Endodermal cell (in vitro differentiated cells): ENCODE measurements at regions not wholly inside any gene's neighbourhood (a gene's known extent, or its start where the extent isn't known, plus 50 kb on each side); places are given as distances from the start of the nearest gene placed in this dataset.

Source experiments
- DNase-seq: peaks from one replicate; pipeline ENCODE4 v3.0.0-alpha.2; 2017
- H3K27ac ChIP-seq: 2 replicates; pipeline ENCODE4 v1.5.1; 2013; ENCODE audit warnings: mild to moderate bottlenecking, low read depth, low read length, moderate library complexity
- H3K27me3 ChIP-seq: 2 replicates; pipeline ENCODE4 v1.6.1; 2013; ENCODE audit warnings: mild to moderate bottlenecking, low read length, moderate library complexity; ENCODE audit not compliant: insufficient read depth, control insufficient read depth, poor library complexity, severe bottlenecking
- H3K36me3 ChIP-seq: 2 replicates; pipeline ENCODE4 v1.7.0; 2013; ENCODE audit warnings: mild to moderate bottlenecking, low read length, moderate library complexity; ENCODE audit not compliant: control insufficient read depth, insufficient read depth
- H3K4me1 ChIP-seq: one replicate; pipeline ENCODE4 v1.7.0; 2013; ENCODE audit warnings: low read length; ENCODE audit not compliant: control insufficient read depth, insufficient read depth
- H3K4me3 ChIP-seq: 2 replicates; pipeline ENCODE4 v1.5.1; 2013; ENCODE audit warnings: mild to moderate bottlenecking, low read length, moderate library complexity
- H3K9ac ChIP-seq: 2 replicates; pipeline ENCODE4 v1.6.1; 2013; ENCODE audit warnings: mild to moderate bottlenecking, low read length, moderate library complexity; ENCODE audit not compliant: poor library complexity, severe bottlenecking; ENCODE audit errors: extremely low read depth
- H3K9me3 ChIP-seq: 2 replicates; pipeline ENCODE4 v1.6.1; 2013; ENCODE audit warnings: mild to moderate bottlenecking, low read length, moderate library complexity; ENCODE audit not compliant: control insufficient read depth
- H3K27ac Mint-ChIP-seq: 2 replicates; pipeline ENCODE4 v1.8.0; 2020; ENCODE audit warnings: mixed read lengths
- H3K27me3 Mint-ChIP-seq: 2 replicates; pipeline ENCODE4 v1.8.0; 2021; ENCODE audit warnings: mild to moderate bottlenecking, mixed read lengths; ENCODE audit not compliant: insufficient read depth
- H3K36me3 Mint-ChIP-seq: 2 replicates; pipeline ENCODE4 v1.8.0; 2020; ENCODE audit warnings: low read depth, mixed read lengths
- H3K4me1 Mint-ChIP-seq: 2 replicates; pipeline ENCODE4 v1.8.0; 2020; ENCODE audit warnings: mixed read lengths
- H3K4me3 Mint-ChIP-seq: 2 replicates; pipeline ENCODE4 v1.8.0; 2020; ENCODE audit warnings: mild to moderate bottlenecking, moderate library complexity, mixed read lengths
- H3K9me3 Mint-ChIP-seq: 2 replicates; pipeline ENCODE4 v1.8.0; 2020; ENCODE audit warnings: mild to moderate bottlenecking, mixed read lengths
- WGBS, 2 experiments: methylation state at CpG; one replicate each; pipeline versions ENCODE4 v1.1.5 to v1.1.7; 2013; ENCODE audit warnings: missing lambda C conversion rate in 2 of 2, mixed read lengths in 1 of 2; ENCODE audit not compliant: insufficient coverage in 1 of 2, insufficient read length in 1 of 2; 5-methylcytosine and 5-hydroxymethylcytosine counted together
- TF ChIP-seq, protein P1 (sequence below): fragments of 200-600 bp; sonication (generic); conservative IDR thresholded peaks from 2 replicates; pipeline ENCODE4 v1.5.0; 2021; ENCODE audit warnings: antibody characterized with exemption, mild to moderate bottlenecking

DNA sequence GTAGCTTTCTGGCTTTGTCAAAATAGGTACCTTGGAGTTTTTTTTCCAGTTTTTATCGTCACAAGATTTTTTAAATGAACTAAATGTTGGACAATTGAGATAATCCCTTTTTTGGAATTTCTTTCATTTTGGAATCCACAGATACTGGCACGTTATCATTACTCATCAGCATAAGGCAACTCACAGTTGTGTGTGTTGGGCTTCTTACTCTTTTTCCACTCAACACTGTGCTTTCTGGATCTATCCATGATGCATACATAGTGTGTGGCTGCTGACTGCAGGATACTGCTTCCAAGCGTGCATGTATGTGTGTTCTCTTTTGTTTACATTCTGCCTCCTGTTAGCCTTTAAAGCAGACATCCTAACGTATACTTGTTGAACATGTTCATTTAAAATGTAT, 113.5 kb upstream of the FAM9A start:
- no peak overlapping the region for H3K4me3 Mint-ChIP-seq
- TF ChIP-seq, protein P1, sequence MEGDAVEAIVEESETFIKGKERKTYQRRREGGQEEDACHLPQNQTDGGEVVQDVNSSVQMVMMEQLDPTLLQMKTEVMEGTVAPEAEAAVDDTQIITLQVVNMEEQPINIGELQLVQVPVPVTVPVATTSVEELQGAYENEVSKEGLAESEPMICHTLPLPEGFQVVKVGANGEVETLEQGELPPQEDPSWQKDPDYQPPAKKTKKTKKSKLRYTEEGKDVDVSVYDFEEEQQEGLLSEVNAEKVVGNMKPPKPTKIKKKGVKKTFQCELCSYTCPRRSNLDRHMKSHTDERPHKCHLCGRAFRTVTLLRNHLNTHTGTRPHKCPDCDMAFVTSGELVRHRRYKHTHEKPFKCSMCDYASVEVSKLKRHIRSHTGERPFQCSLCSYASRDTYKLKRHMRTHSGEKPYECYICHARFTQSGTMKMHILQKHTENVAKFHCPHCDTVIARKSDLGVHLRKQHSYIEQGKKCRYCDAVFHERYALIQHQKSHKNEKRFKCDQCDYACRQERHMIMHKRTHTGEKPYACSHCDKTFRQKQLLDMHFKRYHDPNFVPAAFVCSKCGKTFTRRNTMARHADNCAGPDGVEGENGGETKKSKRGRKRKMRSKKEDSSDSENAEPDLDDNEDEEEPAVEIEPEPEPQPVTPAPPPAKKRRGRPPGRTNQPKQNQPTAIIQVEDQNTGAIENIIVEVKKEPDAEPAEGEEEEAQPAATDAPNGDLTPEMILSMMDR, result no peak
- no peak overlapping the region for H3K27ac Mint-ChIP-seq
- H3K4me1 ChIP-seq, result no peaks in the 10 kb centered on the region
- 90 to 100% methylated on average over 2 to 3 of the region's 4 CpGs for WGBS, 2 experiments
- H3K9me3 ChIP-seq, result no peaks in the 10 kb centered on the region
- H3K27me3 ChIP-seq, result no peaks in the 10 kb centered on the region
- H3K9ac ChIP-seq, result no peak overlapping the region
- H3K36me3 Mint-ChIP-seq, result no peaks in the 10 kb centered on the region
- H3K27ac ChIP-seq, result no peak overlapping the region
- H3K4me1 Mint-ChIP-seq, result no peaks in the 10 kb centered on the region
- H3K4me3 ChIP-seq, result no peak overlapping the region
- H3K27me3 Mint-ChIP-seq, result peaks cover 8% of the 10 kb centered on the region
- no peak for DNase-seq
- H3K9me3 Mint-ChIP-seq, result peaks cover 16% of the 10 kb centered on the region
- no peaks in the 10 kb centered on the region for H3K36me3 ChIP-seq

DNA sequence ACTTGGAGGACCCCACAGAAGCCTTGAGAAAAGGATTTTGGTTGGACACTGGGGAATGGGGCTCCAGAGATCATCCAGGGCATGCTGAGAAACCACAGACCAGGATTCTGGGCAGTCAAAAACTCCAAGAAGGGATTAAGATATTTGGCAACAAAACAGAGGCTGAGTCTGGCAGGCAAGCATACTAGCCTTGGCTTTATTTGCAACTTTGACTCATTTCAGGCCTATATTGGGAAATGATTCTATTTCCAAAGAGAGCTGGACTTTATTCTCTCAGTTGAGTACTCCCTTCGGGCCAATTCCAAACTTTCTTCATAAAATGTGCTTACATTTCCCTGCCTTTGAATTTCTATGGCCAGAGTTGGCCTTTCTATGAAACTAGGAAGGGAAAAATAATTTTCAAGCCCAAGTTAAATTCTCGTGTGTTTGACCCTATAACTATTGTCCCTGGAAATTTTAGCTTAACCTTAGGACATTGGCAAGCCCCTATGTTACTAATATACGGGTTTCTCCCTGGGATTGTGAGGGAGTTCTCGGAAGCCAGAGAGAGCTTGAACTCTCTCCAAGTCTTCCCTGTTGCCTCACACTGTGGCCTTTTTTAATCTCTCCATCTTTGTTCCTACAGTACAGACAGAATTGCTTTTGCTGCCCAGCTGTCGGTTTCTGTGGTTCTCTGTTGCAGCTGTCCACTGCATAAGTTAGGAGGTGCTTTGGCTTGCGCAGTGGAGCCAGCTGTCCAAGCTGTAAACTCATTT, 112.6 kb upstream of the FAM9A start:
- no peaks in the 10 kb centered on the region for H3K36me3 ChIP-seq
- no peaks in the 10 kb centered on the region for H3K4me1 ChIP-seq
- Mint-ChIP-seq H3K4me1 (no peaks in the 10 kb centered on the region), H3K4me3 (no peak overlapping the region), H3K27ac (no peak overlapping the region), H3K36me3 (no peaks in the 10 kb centered on the region), H3K27me3 (peaks cover 8% of the 10 kb centered on the region), H3K9me3 (peaks cover 20% of the 10 kb centered on the region)
- no peaks in the 10 kb centered on the region for H3K27me3 ChIP-seq
- H3K9me3 ChIP-seq, result no peaks in the 10 kb centered on the region
- 70 to 83% methylated on average over 2 to 6 of the region's 6 CpGs for WGBS, 2 experiments
- H3K4me3 ChIP-seq, result no peak overlapping the region
- no peak overlapping the region for H3K9ac ChIP-seq
- DNase-seq, result no peak
- no peak overlapping the region for H3K27ac ChIP-seq
- TF ChIP-seq, protein P1, result no peak

DNA sequence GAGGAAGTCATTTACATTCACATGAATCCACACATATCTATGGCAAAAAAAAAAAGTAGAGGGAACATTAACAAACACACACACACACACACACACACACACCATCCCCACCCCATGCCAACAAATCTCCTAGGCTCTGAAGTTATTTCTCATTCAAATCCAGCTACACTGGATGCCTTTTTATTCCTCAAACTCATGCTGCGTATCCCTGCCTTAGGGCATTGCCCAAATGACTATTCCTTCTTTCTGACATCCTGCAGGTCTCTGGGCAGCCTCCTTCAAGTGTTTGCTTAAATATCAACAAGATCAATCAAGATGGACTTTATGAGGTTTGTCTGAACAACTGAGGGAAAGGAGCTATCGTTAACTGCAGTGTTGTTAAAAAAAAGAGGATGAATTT, 106.5 kb upstream of the FAM9A start:
- H3K36me3 ChIP-seq, result no peaks in the 10 kb centered on the region
- DNase-seq, result no peak
- TF ChIP-seq, protein P1, result no peak
- no peak overlapping the region for H3K4me3 ChIP-seq
- Mint-ChIP-seq H3K27me3 (peaks cover 13% of the 10 kb centered on the region), H3K9me3 (peaks cover 32% of the 10 kb centered on the region), H3K27ac (no peak overlapping the region), H3K4me1 (no peaks in the 10 kb centered on the region), H3K4me3 (no peak overlapping the region), H3K36me3 (no peaks in the 10 kb centered on the region)
- peaks cover 14% of the 10 kb centered on the region for H3K27me3 ChIP-seq
- WGBS, 2 experiments, result 77 to 92% methylated on average over 1 to 2 of the region's 2 CpGs
- H3K4me1 ChIP-seq, result no peaks in the 10 kb centered on the region
- H3K9ac ChIP-seq, result no peak overlapping the region
- H3K27ac ChIP-seq, result no peak overlapping the region
- H3K9me3 ChIP-seq, result no peaks in the 10 kb centered on the region
